BLaER1 treated with 17β-estradiol and CSF1 and Interleukin-3, amounts not matched to agents 10 nM and 100 nM (cell line): ENCODE measurements at regions not wholly inside any gene's neighbourhood (a gene's known extent, or its start where the extent isn't known, plus 50 kb on each side); places are given as distances from the start of the nearest gene placed in this dataset.

Experiments used
- H3K27ac ChIP-seq, 11 experiments: shearing (Covaris generic); formaldehyde crosslinking; 2 replicates each; pipeline ENCODE4 v1.8.1; 2022
- H3K27me3 ChIP-seq, 11 experiments: shearing (Covaris generic); formaldehyde crosslinking; 2 replicates each; pipeline ENCODE4 v1.8.1; 2022
- H3K36me3 ChIP-seq, 11 experiments: shearing (Covaris generic); formaldehyde crosslinking; 2 replicates each; pipeline ENCODE4 v1.8.1; 2022
- H3K4me1 ChIP-seq, 10 experiments: shearing (Covaris generic); formaldehyde crosslinking; 2 replicates each; pipeline ENCODE4 v1.8.1; 2022
- H3K4me2 ChIP-seq, 11 experiments: shearing (Covaris generic); formaldehyde crosslinking; 2 replicates each; pipeline ENCODE4 v1.8.1; 2022
- H3K4me3 ChIP-seq, 10 experiments: shearing (Covaris generic); formaldehyde crosslinking; 2 replicates each; pipeline ENCODE4 v1.8.1; 2022
- H3K9ac ChIP-seq, 11 experiments: shearing (Covaris generic); formaldehyde crosslinking; 2 replicates each; pipeline ENCODE4 v1.8.1; 2022
- H3K9me3 ChIP-seq, 11 experiments: shearing (Covaris generic); formaldehyde crosslinking; replicated peaks in 1 of 11; 2 replicates each; pipeline ENCODE4 v1.8.1; 2022
- H4K20me1 ChIP-seq, 11 experiments: shearing (Covaris generic); formaldehyde crosslinking; 2 replicates each; pipeline ENCODE4 v1.8.1; 2022
- Cebpa-rat ChIP-seq, 11 experiments: shearing (Covaris generic); IDR thresholded peaks; 2 replicates each; pipeline ENCODE4 v1.8.1; 2022

DNA sequence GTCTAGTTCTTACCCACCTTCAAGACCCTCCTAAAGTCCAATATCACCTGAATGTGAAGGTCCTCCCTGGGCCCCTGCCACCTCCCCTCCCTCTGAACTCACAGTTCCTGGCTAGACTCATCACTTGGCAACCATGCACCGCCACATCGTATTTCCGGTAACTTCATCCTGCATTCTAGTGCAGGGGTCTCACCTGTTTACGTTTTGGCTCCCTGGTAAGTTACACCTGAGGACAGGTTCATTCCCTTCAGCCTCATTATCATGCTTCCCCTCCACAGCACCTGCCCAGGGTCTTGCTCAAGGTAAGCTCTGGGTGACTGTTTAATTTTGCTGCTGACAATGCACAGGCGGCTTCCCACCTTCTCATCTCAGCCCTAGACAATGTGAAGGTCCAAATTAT, 93.1 kb downstream of the MIS18A start:
- no peaks in the 10 kb centered on the region for H3K27me3 ChIP-seq
- no peaks in the 10 kb centered on the region for H3K36me3 ChIP-seq
- no peak overlapping the region for H3K4me2 ChIP-seq
- H3K27ac ChIP-seq = no peak overlapping the region
- no peaks in the 10 kb centered on the region for H3K4me1 ChIP-seq
- no peaks in the 10 kb centered on the region for H4K20me1 ChIP-seq
- H3K4me3 ChIP-seq = no peak overlapping the region
- H3K9me3 ChIP-seq = no peaks in the 10 kb centered on the region
- H3K9ac ChIP-seq = no peak overlapping the region
- TF ChIP-seq Cebpa-rat (IDR thresholded peaks at IDR 0.05) = no peak

- no peak overlapping the region for H3K4me3 ChIP-seq
- H3K9me3 ChIP-seq = no peaks in the 10 kb centered on the region
- H3K4me1 ChIP-seq = no peaks in the 10 kb centered on the region
- H4K20me1 ChIP-seq = no peaks in the 10 kb centered on the region
- no peak for TF ChIP-seq Cebpa-rat (IDR thresholded peaks at IDR 0.05)
- H3K9ac ChIP-seq = no peak overlapping the region
- no peaks in the 10 kb centered on the region for H3K36me3 ChIP-seq
- no peak overlapping the region for H3K4me2 ChIP-seq
- no peak overlapping the region for H3K27ac ChIP-seq
- no peaks in the 10 kb centered on the region for H3K27me3 ChIP-seq
Observed at GRCh38 chr21:32185103-32185502, 93.7 kb downstream of the MIS18A start.

- no peaks in the 10 kb centered on the region for H3K9me3 ChIP-seq
- H3K36me3 ChIP-seq = no peaks in the 10 kb centered on the region
- H3K4me2 ChIP-seq = no peak overlapping the region
- no peaks in the 10 kb centered on the region for H4K20me1 ChIP-seq
- H3K4me1 ChIP-seq = no peaks in the 10 kb centered on the region
- H3K27me3 ChIP-seq = no peaks in the 10 kb centered on the region
- no peak overlapping the region for H3K27ac ChIP-seq
- no peak overlapping the region for H3K4me3 ChIP-seq
- H3K9ac ChIP-seq = no peak overlapping the region
- no peak for TF ChIP-seq Cebpa-rat (IDR thresholded peaks at IDR 0.05)
Observed at GRCh38 chr21:32184485-32184884, 94.4 kb downstream of the MIS18A start.

DNA sequence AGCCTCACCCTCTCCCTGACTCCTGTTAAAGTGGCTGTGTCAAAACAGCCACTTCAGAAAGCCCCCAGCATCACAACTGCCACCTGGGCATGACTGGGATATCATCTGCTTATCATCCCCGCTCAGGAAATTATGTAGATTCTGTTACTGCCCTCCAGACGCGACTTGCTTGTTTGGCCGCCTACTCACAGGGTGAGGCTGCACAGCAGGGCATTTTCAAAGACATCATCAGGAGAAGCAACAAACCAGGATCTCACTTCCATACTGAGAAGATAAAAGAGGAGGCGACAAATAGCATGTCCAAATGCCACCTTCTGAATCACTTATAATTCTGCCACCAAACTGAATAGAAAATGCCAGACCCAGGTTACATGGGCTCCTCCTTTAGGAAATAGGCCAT, 94.8 kb downstream of the MIS18A start:
- Histone ChIP-seq H3K36me3 (no peaks in the 10 kb centered on the region), H4K20me1 (no peaks in the 10 kb centered on the region), H3K27ac (no peak overlapping the region), H3K4me1 (no peaks in the 10 kb centered on the region), H3K9me3 (no peaks in the 10 kb centered on the region), H3K4me2 (no peak overlapping the region), H3K4me3 (no peak overlapping the region), H3K27me3 (no peaks in the 10 kb centered on the region), H3K9ac (no peak overlapping the region)
- TF ChIP-seq Cebpa-rat (IDR thresholded peaks at IDR 0.05) = no peak

GRCh38 chr21:32183396-32183795, 95.5 kb downstream of the MIS18A start:
- Histone ChIP-seq H3K27me3 (no peaks in the 10 kb centered on the region), H3K4me3 (no peak overlapping the region), H3K36me3 (no peaks in the 10 kb centered on the region), H3K4me2 (no peak overlapping the region), H3K4me1 (no peaks in the 10 kb centered on the region), H3K27ac (no peak overlapping the region), H4K20me1 (no peaks in the 10 kb centered on the region), H3K9ac (no peak overlapping the region), H3K9me3 (no peaks in the 10 kb centered on the region)
- TF ChIP-seq Cebpa-rat (IDR thresholded peaks at IDR 0.05) = no peak

DNA sequence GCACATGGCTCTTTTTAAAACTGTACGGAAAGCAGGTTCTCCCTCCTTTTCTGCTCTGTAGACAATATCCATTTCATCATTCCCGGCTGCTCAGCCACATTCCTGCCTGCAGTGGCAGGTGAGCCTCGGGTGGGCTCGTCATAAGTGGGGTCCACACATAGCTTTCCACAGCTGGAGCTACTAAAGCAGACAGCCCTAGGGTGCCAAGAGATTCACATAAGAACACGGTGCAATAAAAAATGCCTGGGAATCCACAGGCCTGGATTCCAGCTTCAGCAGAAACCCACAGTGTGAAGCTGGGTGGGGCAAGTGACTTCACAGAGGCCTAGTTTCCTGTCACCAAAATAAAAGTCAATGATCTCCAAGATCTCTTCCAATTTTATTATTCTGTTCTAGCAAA, 96.4 kb downstream of the MIS18A start:
- Histone ChIP-seq H3K4me2 (no peak overlapping the region), H3K36me3 (no peaks in the 10 kb centered on the region), H3K4me1 (no peaks in the 10 kb centered on the region), H3K4me3 (no peak overlapping the region), H3K9ac (no peak overlapping the region), H3K27me3 (no peaks in the 10 kb centered on the region), H3K9me3 (no peaks in the 10 kb centered on the region), H4K20me1 (no peaks in the 10 kb centered on the region), H3K27ac (no peak overlapping the region)
- no peak for TF ChIP-seq Cebpa-rat (IDR thresholded peaks at IDR 0.05)

- H3K27me3 ChIP-seq = no peaks in the 10 kb centered on the region
- no peak overlapping the region for H3K4me3 ChIP-seq
- no peak overlapping the region for H3K27ac ChIP-seq
- H3K9ac ChIP-seq = no peak overlapping the region
- no peaks in the 10 kb centered on the region for H4K20me1 ChIP-seq
- no peaks in the 10 kb centered on the region for H3K4me1 ChIP-seq
- no peak for TF ChIP-seq Cebpa-rat (IDR thresholded peaks at IDR 0.05)
- no peaks in the 10 kb centered on the region for H3K36me3 ChIP-seq
- no peak overlapping the region for H3K4me2 ChIP-seq
- H3K9me3 ChIP-seq = no peaks in the 10 kb centered on the region
Observed at GRCh38 chr21:32181457-32181856, 97.4 kb downstream of the MIS18A start.

DNA sequence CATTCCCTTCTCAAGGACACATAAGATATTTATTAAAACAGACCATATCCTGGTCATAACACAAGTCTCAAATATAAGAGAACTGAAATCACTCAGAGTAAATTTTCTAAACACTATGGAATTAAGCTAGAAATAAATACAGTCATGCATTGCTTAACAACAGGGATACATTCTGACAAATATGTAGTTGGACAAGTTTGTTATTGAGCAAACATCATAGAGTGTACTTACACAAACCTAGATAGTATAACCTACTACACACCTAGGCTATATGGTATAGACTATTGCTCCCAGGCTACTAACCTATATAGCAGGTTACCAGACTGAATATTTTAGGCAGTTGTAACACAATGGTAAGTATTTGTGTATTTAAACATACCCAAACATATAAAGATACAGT, 104.0 kb downstream of the MIS18A start:
- Histone ChIP-seq H3K9ac (no peak overlapping the region), H3K27ac (no peak overlapping the region), H3K36me3 (no peaks in the 10 kb centered on the region), H3K9me3 (no peaks in the 10 kb centered on the region), H3K4me1 (no peaks in the 10 kb centered on the region), H4K20me1 (no peaks in the 10 kb centered on the region), H3K4me2 (no peak overlapping the region), H3K27me3 (no peaks in the 10 kb centered on the region), H3K4me3 (no peak overlapping the region)
- TF ChIP-seq Cebpa-rat (IDR thresholded peaks at IDR 0.05) = no peak

DNA sequence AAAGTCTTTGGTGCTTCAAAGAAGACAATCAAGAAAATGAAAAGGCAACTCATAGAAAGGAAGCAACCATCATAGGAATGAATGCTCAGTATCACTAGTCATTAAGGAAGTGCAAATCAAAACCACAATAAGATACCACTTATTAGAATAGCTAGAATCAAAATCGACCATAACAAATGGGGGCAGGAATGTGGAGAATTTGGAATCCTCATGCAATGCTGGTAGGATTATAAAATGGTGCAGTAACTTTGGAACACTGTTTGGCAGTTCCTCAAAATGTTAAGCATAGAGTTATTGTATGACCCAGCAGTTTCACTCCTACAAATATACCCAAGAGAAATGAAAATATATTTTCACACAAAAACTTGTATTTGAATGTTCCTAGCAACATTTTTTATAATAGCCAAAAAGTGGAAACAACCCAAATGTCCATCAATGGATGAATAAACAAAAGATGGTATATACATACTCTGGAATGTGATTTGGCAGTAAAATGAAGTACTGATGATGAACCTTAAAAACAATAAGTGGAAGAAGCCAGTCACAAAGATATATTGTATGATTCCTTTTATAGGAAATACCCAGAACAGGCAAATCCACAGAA, 105.6 kb downstream of the MIS18A start:
- H3K9ac ChIP-seq = no peak overlapping the region
- H3K4me1 ChIP-seq = no peaks in the 10 kb centered on the region
- no peaks in the 10 kb centered on the region for H3K9me3 ChIP-seq
- H3K36me3 ChIP-seq = no peaks in the 10 kb centered on the region
- no peaks in the 10 kb centered on the region for H3K27me3 ChIP-seq
- H4K20me1 ChIP-seq = no peaks in the 10 kb centered on the region
- no peak overlapping the region for H3K4me3 ChIP-seq
- no peak overlapping the region for H3K27ac ChIP-seq
- no peak overlapping the region for H3K4me2 ChIP-seq
- TF ChIP-seq Cebpa-rat (IDR thresholded peaks at IDR 0.05) = no peak

GRCh38 chr21:32172106-32172505, 106.7 kb downstream of the MIS18A start:
- Histone ChIP-seq H3K4me2 (no peak overlapping the region), H4K20me1 (no peaks in the 10 kb centered on the region; a peak in 1 of 22 replicates), H3K4me1 (no peaks in the 10 kb centered on the region), H3K9me3 (no peaks in the 10 kb centered on the region), H3K9ac (no peak overlapping the region), H3K4me3 (no peak overlapping the region), H3K27ac (no peak overlapping the region), H3K36me3 (no peaks in the 10 kb centered on the region), H3K27me3 (no peaks in the 10 kb centered on the region)
- no peak for TF ChIP-seq Cebpa-rat (IDR thresholded peaks at IDR 0.05)
